ENCODE measurements at regions not wholly inside any gene's neighbourhood (a gene's known extent, or its start where the extent isn't known, plus 50 kb on each side); places are given as distances from the start of the nearest gene placed in this dataset.

DNA sequence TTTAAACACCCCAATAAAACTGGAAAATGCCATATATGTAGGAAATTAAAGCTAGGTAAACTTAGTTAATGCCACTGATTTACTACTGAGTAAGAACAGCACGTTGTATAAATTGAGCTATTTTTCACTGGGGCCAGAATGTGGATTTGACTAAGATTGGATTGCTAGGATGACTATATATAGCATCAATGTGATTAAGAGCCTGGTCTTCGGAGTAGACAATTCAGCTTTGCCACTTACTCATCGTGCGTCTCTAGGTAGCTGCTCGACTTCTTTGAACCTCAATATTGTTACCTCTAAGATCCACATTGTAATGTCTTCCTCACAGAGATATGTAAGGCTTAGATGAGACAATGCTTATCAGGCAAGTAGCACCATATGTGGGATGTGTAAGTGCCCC is 462.5 kb downstream of the KLF12 start:
- no peaks in the 10 kb centered on the region for H3K36me3 Mint-ChIP-seq
- Histone ChIP-seq H3K4me1 (ENCODE audit: control insufficient read depth in 1 of 2, insufficient read depth in 2 of 2, low read length in 2 of 2) (no peaks in the 10 kb centered on the region), H3K36me3 (replicated peaks in 1 of 2; ENCODE audit: control insufficient read depth in 1 of 2, insufficient read depth in 2 of 2, low read length in 2 of 2) (no peaks in the 10 kb centered on the region), H3K27me3 (ENCODE audit: control insufficient read depth in 2 of 2, insufficient read depth in 2 of 2, low read length in 2 of 2) (no peaks in the 10 kb centered on the region), H4K20me1 (ENCODE audit: insufficient read depth, low read length) (no peaks in the 10 kb centered on the region), H3K79me2 (ENCODE audit: insufficient read depth, low read length) (no peaks in the 10 kb centered on the region), H2AFZ (ENCODE audit: insufficient read depth, low read depth, low read length, poor library complexity, severe bottlenecking) (no peak overlapping the region), H3K4me3 (replicated peaks in 1 of 3; ENCODE audit: low read depth in 2 of 3, low read length in 3 of 3) (no peak overlapping the region), H3K4me2 (replicated peaks; ENCODE audit: extremely low read depth, low read length, poor library complexity, severe bottlenecking) (no peak overlapping the region), H3K27ac (ENCODE audit: low read depth in 1 of 2, low read length in 2 of 2) (no peak overlapping the region), H3K9ac (ENCODE audit: insufficient read depth, low read length, poor library complexity, severe bottlenecking) (no peak overlapping the region), H3K9me3 (replicated peaks in 1 of 2; ENCODE audit: control insufficient read depth in 1 of 2, insufficient read depth in 1 of 2, low read length in 2 of 2) (no peaks in the 10 kb centered on the region)
- H3K9me3 Mint-ChIP-seq = peaks cover 0 to 7% (median 0%) of the 10 kb centered on the region in 7 donors
- WGBS (ENCODE audit: insufficient coverage) = 80% methylated on average over 1 of the region's 5 CpGs
- H3K27ac Mint-ChIP-seq = no peak overlapping the region
- H3K4me1 Mint-ChIP-seq = no peaks in the 10 kb centered on the region
- no peak for DNase-seq
- intact Hi-C loops (cut with micrococcal nuclease) = no loop called here
- H3K4me3 Mint-ChIP-seq = no peak overlapping the region
- no peaks in the 10 kb centered on the region for H3K27me3 Mint-ChIP-seq (ENCODE audit: low read depth in 3 of 3)
- TF ChIP-seq, protein P1, sequence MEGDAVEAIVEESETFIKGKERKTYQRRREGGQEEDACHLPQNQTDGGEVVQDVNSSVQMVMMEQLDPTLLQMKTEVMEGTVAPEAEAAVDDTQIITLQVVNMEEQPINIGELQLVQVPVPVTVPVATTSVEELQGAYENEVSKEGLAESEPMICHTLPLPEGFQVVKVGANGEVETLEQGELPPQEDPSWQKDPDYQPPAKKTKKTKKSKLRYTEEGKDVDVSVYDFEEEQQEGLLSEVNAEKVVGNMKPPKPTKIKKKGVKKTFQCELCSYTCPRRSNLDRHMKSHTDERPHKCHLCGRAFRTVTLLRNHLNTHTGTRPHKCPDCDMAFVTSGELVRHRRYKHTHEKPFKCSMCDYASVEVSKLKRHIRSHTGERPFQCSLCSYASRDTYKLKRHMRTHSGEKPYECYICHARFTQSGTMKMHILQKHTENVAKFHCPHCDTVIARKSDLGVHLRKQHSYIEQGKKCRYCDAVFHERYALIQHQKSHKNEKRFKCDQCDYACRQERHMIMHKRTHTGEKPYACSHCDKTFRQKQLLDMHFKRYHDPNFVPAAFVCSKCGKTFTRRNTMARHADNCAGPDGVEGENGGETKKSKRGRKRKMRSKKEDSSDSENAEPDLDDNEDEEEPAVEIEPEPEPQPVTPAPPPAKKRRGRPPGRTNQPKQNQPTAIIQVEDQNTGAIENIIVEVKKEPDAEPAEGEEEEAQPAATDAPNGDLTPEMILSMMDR (IDR thresholded peaks at IDR 0.05) = no peak

DNA sequence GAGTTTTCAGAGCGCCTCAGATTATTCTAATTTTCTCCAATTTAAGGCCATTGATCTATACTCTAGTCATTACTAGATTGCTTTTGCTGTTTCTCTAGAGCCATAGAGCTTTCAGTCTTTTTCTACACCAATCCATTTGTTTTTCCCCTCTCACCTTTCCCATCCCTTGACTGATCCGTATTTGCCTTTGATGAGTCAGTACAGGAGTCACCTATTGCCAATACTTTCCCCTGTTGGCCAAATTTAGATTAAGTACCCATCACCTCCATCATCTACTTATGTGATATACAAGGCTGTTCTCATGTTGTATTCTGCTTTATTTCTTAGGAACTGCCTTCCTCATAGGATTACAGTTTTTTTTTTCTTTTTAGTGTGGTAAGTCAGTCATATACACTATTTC is 463.2 kb downstream of the KLF12 start:
- Histone ChIP-seq H3K9me3 (replicated peaks in 1 of 2; ENCODE audit: control insufficient read depth in 1 of 2, insufficient read depth in 1 of 2, low read length in 2 of 2) (no peaks in the 10 kb centered on the region), H3K4me3 (replicated peaks in 1 of 3; ENCODE audit: low read depth in 2 of 3, low read length in 3 of 3) (no peak overlapping the region), H3K79me2 (ENCODE audit: insufficient read depth, low read length) (no peaks in the 10 kb centered on the region), H3K36me3 (replicated peaks in 1 of 2; ENCODE audit: control insufficient read depth in 1 of 2, insufficient read depth in 2 of 2, low read length in 2 of 2) (no peaks in the 10 kb centered on the region), H3K9ac (ENCODE audit: insufficient read depth, low read length, poor library complexity, severe bottlenecking) (no peak overlapping the region), H3K27me3 (ENCODE audit: control insufficient read depth in 2 of 2, insufficient read depth in 2 of 2, low read length in 2 of 2) (no peaks in the 10 kb centered on the region), H3K27ac (ENCODE audit: low read depth in 1 of 2, low read length in 2 of 2) (no peak overlapping the region), H3K4me2 (replicated peaks; ENCODE audit: extremely low read depth, low read length, poor library complexity, severe bottlenecking) (no peak overlapping the region), H4K20me1 (ENCODE audit: insufficient read depth, low read length) (no peaks in the 10 kb centered on the region), H2AFZ (ENCODE audit: insufficient read depth, low read depth, low read length, poor library complexity, severe bottlenecking) (no peak overlapping the region), H3K4me1 (ENCODE audit: control insufficient read depth in 1 of 2, insufficient read depth in 2 of 2, low read length in 2 of 2) (no peaks in the 10 kb centered on the region)
- Mint-ChIP-seq H3K27ac (no peak overlapping the region), H3K27me3 (ENCODE audit: low read depth in 3 of 3) (no peaks in the 10 kb centered on the region), H3K4me1 (no peaks in the 10 kb centered on the region), H3K36me3 (no peaks in the 10 kb centered on the region), H3K4me3 (no peak overlapping the region), H3K9me3 (peaks cover 0 to 7% (median 0%) of the 10 kb centered on the region in 7 donors)
- DNase-seq = no peak
- intact Hi-C loops (cut with micrococcal nuclease) = no loop called here
- WGBS (ENCODE audit: insufficient coverage) = no CpG with 5 or more reads among the region's 2 CpGs
- TF ChIP-seq, protein P1 (IDR thresholded peaks at IDR 0.05) = no peak

Data from CD14-positive monocyte (primary cell).